Neural cell (in vitro differentiated cells): ENCODE measurements at regions not wholly inside any gene's neighbourhood (a gene's known extent, or its start where the extent isn't known, plus 50 kb on each side); places are given as distances from the start of the nearest gene placed in this dataset.

Experiments used
- H2AFZ ChIP-seq: fragments of 200-600, 300-800 bp; sonication (generic), shearing (Covaris generic); 2 replicates; pipeline ENCODE4 v1.6.0; 2014; ENCODE audit warnings: low read depth, mild to moderate bottlenecking, antibody characterized with exemption, low read length, moderate library complexity
- H3F3A ChIP-seq: fragments of 200-600 bp; shearing (Covaris generic); 2 replicates; pipeline ENCODE4 v1.6.1; 2016; ENCODE audit warnings: mild to moderate bottlenecking, moderate library complexity, mixed read lengths, antibody characterized with exemption, low read length; ENCODE audit not compliant: insufficient read depth, poor library complexity, severe bottlenecking
- H3K27ac ChIP-seq: fragments of 200-600, 300-800 bp; sonication (generic), shearing (Covaris generic); 2 replicates; pipeline ENCODE4 v1.5.1; 2014; ENCODE audit warnings: mild to moderate bottlenecking, low read length, moderate library complexity
- H3K27me3 ChIP-seq: fragments of 300-800, 200-600 bp; sonication (generic), shearing (Covaris generic); 2 replicates; pipeline ENCODE4 v1.6.0; 2014; ENCODE audit warnings: mild to moderate bottlenecking, low read depth, low read length, moderate library complexity; ENCODE audit not compliant: insufficient read depth
- H3K36me3 ChIP-seq: fragments of 300-800, 200-600 bp; sonication (generic), shearing (Covaris generic); 2 replicates; pipeline ENCODE4 v1.5.1; 2014; ENCODE audit warnings: mild to moderate bottlenecking, antibody characterized with exemption, low read length, moderate library complexity; ENCODE audit not compliant: insufficient read depth
- H3K4me2 ChIP-seq: fragments of 300-800, 200-600 bp; sonication (generic), shearing (Covaris generic); 2 replicates; pipeline ENCODE4 v1.6.0; 2014; ENCODE audit warnings: mild to moderate bottlenecking, low read length
- H3K4me3 ChIP-seq: fragments of 300-800, 200-600 bp; sonication (generic), shearing (Covaris generic); 2 replicates; pipeline ENCODE4 v1.5.1; 2014; ENCODE audit warnings: mild to moderate bottlenecking, low read length, moderate library complexity
- H3K79me2 ChIP-seq: fragments of 200-600 bp; shearing (Covaris generic); replicated peaks from 2 replicates; pipeline ENCODE4 v1.6.0; 2014; ENCODE audit warnings: mild to moderate bottlenecking, low read length, moderate library complexity; ENCODE audit not compliant: insufficient read depth
- H3K9ac ChIP-seq: fragments of 300-800, 200-600 bp; sonication (generic), shearing (Covaris generic); 2 replicates; pipeline ENCODE4 v1.6.1; 2016; ENCODE audit warnings: mild to moderate bottlenecking, low read length, mixed read lengths
- H3K9me2 ChIP-seq: fragments of 200-600 bp; shearing (Covaris generic); 2 replicates; pipeline ENCODE4 v1.6.1; 2016; ENCODE audit warnings: mild to moderate bottlenecking, low read length, mixed read lengths; ENCODE audit not compliant: insufficient read depth
- H3K9me3 ChIP-seq: fragments of 200-600, 300-800 bp; sonication (generic), shearing (Covaris generic); 2 replicates; pipeline ENCODE4 v1.6.1; 2016; ENCODE audit warnings: mild to moderate bottlenecking, mixed run types, low read length, moderate library complexity, mixed read lengths
- H4K20me1 ChIP-seq: fragments of 200-600 bp; shearing (Covaris generic); 2 replicates; pipeline ENCODE4 v1.6.1; 2016; ENCODE audit warnings: mild to moderate bottlenecking, mixed run types; ENCODE audit not compliant: insufficient read depth
- CTCF ChIP-seq: fragments of 450-650 bp; IDR thresholded peaks from 2 replicates; pipeline ENCODE4 v1.5.1; 2014; ENCODE audit warnings: antibody characterized with exemption, mild to moderate bottlenecking, moderate library complexity; ENCODE audit not compliant: poor library complexity, severe bottlenecking
- EP300 ChIP-seq: fragments of 450-650 bp; conservative IDR thresholded peaks from 2 replicates; pipeline ENCODE4 v1.6.1; 2014; ENCODE audit warnings: antibody characterized with exemption, mild to moderate bottlenecking, moderate library complexity; ENCODE audit not compliant: poor library complexity, severe bottlenecking
- EZH2 ChIP-seq: fragments of 200-600, 300-800 bp; shearing (Covaris generic), sonication (generic); IDR thresholded peaks from 2 replicates; pipeline ENCODE4 v1.6.1; 2014; ENCODE audit warnings: antibody characterized with exemption, low read length, borderline replicate concordance, mild to moderate bottlenecking; ENCODE audit not compliant: insufficient read depth, poor library complexity, severe bottlenecking
- MXI1 ChIP-seq: fragments of 450-650 bp; conservative IDR thresholded peaks from 2 replicates; pipeline ENCODE4 v1.6.1; 2014; ENCODE audit warnings: antibody characterized with exemption, mild to moderate bottlenecking; ENCODE audit not compliant: poor library complexity, severe bottlenecking
- POLR2AphosphoS5 ChIP-seq: IDR thresholded peaks from 2 replicates; pipeline ENCODE4 v1.6.1; 2012
- RAD21 ChIP-seq: fragments of 450-650 bp; conservative IDR thresholded peaks from 2 replicates; pipeline ENCODE4 v1.6.1; 2014; ENCODE audit warnings: antibody characterized with exemption, mild to moderate bottlenecking, moderate library complexity
- REST ChIP-seq: IDR thresholded peaks from 2 replicates; pipeline ENCODE4 v1.6.1; 2012; ENCODE audit warnings: borderline replicate concordance
- SMC3 ChIP-seq: fragments of 450-650 bp; conservative IDR thresholded peaks from 2 replicates; pipeline ENCODE4 v1.6.1; 2014; ENCODE audit warnings: antibody characterized with exemption, mild to moderate bottlenecking, moderate library complexity; ENCODE audit not compliant: poor library complexity
- TAF1 ChIP-seq: IDR thresholded peaks from 2 replicates; pipeline ENCODE4 v1.6.1; 2012; ENCODE audit warnings: low read depth

- H3K9ac ChIP-seq, result no peak overlapping the region
- H3K27me3 ChIP-seq, result no peaks in the 10 kb centered on the region
- no peak overlapping the region for H3K4me2 ChIP-seq
- no peak overlapping the region for H2AFZ ChIP-seq
- H4K20me1 ChIP-seq, result no peaks in the 10 kb centered on the region
- TF ChIP-seq SMC3, result no peak
- no peak for TF ChIP-seq REST
- TF ChIP-seq EP300, result no peak
- no peak for TF ChIP-seq RAD21
- TF ChIP-seq POLR2AphosphoS5, result no peak
- no peak for TF ChIP-seq MXI1
- no peak for TF ChIP-seq CTCF
- no peak for TF ChIP-seq TAF1
- no peak for TF ChIP-seq EZH2
- H3K4me3 ChIP-seq, result no peak overlapping the region
- no peaks in the 10 kb centered on the region for H3K9me3 ChIP-seq
- no peaks in the 10 kb centered on the region for H3F3A ChIP-seq
- H3K9me2 ChIP-seq, result no peaks in the 10 kb centered on the region
- no peaks in the 10 kb centered on the region for H3K36me3 ChIP-seq
- H3K27ac ChIP-seq, result no peak overlapping the region
- no peaks in the 10 kb centered on the region for H3K79me2 ChIP-seq
These were observed 529.6 kb downstream of the BRD1 start for GRCh38 chr22:49297871-49298721.

- H4K20me1 ChIP-seq, result no peaks in the 10 kb centered on the region
- no peak overlapping the region for H3K4me2 ChIP-seq
- H3K9ac ChIP-seq, result no peak overlapping the region
These were observed 530.3 kb downstream of the BRD1 start for GRCh38 chr22:49297286-49297870.

More at GRCh38 chr22:49297286-49297870, 530.3 kb downstream of the BRD1 start:
- no peaks in the 10 kb centered on the region for H3K9me2 ChIP-seq
- H3K4me3 ChIP-seq, result no peak overlapping the region
- no peaks in the 10 kb centered on the region for H3K27me3 ChIP-seq
- no peaks in the 10 kb centered on the region for H3K79me2 ChIP-seq
- TF ChIP-seq TAF1 (no peak), EZH2 (no peak), REST (no peak), EP300 (no peak), RAD21 (no peak), POLR2AphosphoS5 (no peak), CTCF (no peak), MXI1 (no peak), SMC3 (no peak)
- no peak overlapping the region for H3K27ac ChIP-seq
- H3K9me3 ChIP-seq, result peaks cover 5% of the 10 kb centered on the region
- no peaks in the 10 kb centered on the region for H3F3A ChIP-seq
- H2AFZ ChIP-seq, result no peak overlapping the region
- no peaks in the 10 kb centered on the region for H3K36me3 ChIP-seq
